K562 (cell line): ENCODE measurements at regions not wholly inside any gene's neighbourhood (a gene's known extent, or its start where the extent isn't known, plus 50 kb on each side); places are given as distances from the start of the nearest gene placed in this dataset.

Source experiments
- ATF7 ChIP-seq: fragments of 450-650 bp; IDR thresholded peaks from 2 replicates; pipeline ENCODE4 v1.7.1; 2014; ENCODE audit warnings: mild to moderate bottlenecking, moderate library complexity
- BCLAF1 ChIP-seq, 2 experiments: fragments of 450-650 bp in 1 of 2; IDR thresholded peaks; 2 replicates each; pipeline ENCODE4 v1.6.1; 2011 to 2017; ENCODE audit warnings: low read depth in 2 of 2, antibody characterized with exemption in 1 of 2, borderline replicate concordance in 1 of 2, low read length in 1 of 2, mild to moderate bottlenecking in 1 of 2, mixed read lengths in 1 of 2; ENCODE audit not compliant: control insufficient read depth in 1 of 2
- C11orf30 ChIP-seq: fragments of 450-650 bp; IDR thresholded peaks from 2 replicates; pipeline ENCODE4 v1.6.1; 2016; ENCODE audit warnings: low read depth, mild to moderate bottlenecking
- CREM ChIP-seq: IDR thresholded peaks from 2 replicates; pipeline ENCODE4 v1.6.1; 2014; ENCODE audit warnings: antibody characterized with exemption, low read depth
- ESRRA ChIP-seq: fragments of 450-650 bp; IDR thresholded peaks from 2 replicates; pipeline ENCODE4 v1.6.1; 2014; ENCODE audit warnings: low read depth, mild to moderate bottlenecking, moderate library complexity, borderline replicate concordance
- ETV1 ChIP-seq: fragments of 450-650 bp; conservative IDR thresholded peaks from 2 replicates; pipeline ENCODE4 v1.6.1; 2016; ENCODE audit warnings: missing genetic modification characterization, control low read depth, low read depth, missing compliant biosample characterization
- JUND ChIP-seq, 2 experiments: IDR thresholded peaks; 2 replicates in 1 of 2; 3 replicates in 1 of 2; pipeline ENCODE4 v1.6.1; 2011; ENCODE audit warnings: borderline replicate concordance in 2 of 2, low read depth in 2 of 2, low read length in 2 of 2, improper control_type of control experiment in 1 of 2, missing biosample characterization in 1 of 2, missing genetic modification characterization in 1 of 2, missing genetic modification reagents in 1 of 2
- SETDB1 ChIP-seq: IDR thresholded peaks from one replicate; pipeline ENCODE4 v1.6.1; 2012; ENCODE audit warnings: low read length, control low read depth, inconsistent platforms
- SMARCC2 ChIP-seq: fragments of 450-650 bp; IDR thresholded peaks from 2 replicates; pipeline ENCODE4 v1.6.1; 2017; ENCODE audit warnings: antibody characterized with exemption, moderate library complexity, mild to moderate bottlenecking, low read depth
- TAL1 ChIP-seq: fragments of 450-650 bp; IDR thresholded peaks from 2 replicates; pipeline ENCODE4 v1.6.1; 2016; ENCODE audit warnings: mild to moderate bottlenecking
- ZBTB11 ChIP-seq, 3 experiments: fragments of 200-800 bp in 1 of 3; fragments of 250-450 bp in 1 of 3; fragments of 450-650 bp in 1 of 3; sonication (Bioruptor Pico) in 1 of 3; sonication (Bioruptor generic) in 1 of 3; formaldehyde crosslinking in 1 of 3; IDR thresholded peaks; 2 replicates each; pipeline versions ENCODE4 v1.6.1 to v1.8.0; 2016 to 2022; ENCODE audit warnings: mild to moderate bottlenecking in 2 of 3, missing genetic modification characterization in 2 of 3, missing compliant biosample characterization in 1 of 3, moderate library complexity in 1 of 3
- ZEB2 ChIP-seq: fragments of 450-650 bp; IDR thresholded peaks from 2 replicates; pipeline ENCODE4 v1.6.1; 2016
- ZNF592 ChIP-seq: fragments of 450-650 bp; IDR thresholded peaks from 2 replicates; pipeline ENCODE4 v1.6.1; 2017; ENCODE audit warnings: antibody characterized with exemption, mild to moderate bottlenecking
- ZNF699 ChIP-seq: fragments of 250-450 bp; sonication (Bioruptor Pico); IDR thresholded peaks from 2 replicates; pipeline ENCODE4 v1.8.0; 2021; ENCODE audit warnings: mild to moderate bottlenecking, moderate library complexity; ENCODE audit not compliant: insufficient replicate concordance

DNA sequence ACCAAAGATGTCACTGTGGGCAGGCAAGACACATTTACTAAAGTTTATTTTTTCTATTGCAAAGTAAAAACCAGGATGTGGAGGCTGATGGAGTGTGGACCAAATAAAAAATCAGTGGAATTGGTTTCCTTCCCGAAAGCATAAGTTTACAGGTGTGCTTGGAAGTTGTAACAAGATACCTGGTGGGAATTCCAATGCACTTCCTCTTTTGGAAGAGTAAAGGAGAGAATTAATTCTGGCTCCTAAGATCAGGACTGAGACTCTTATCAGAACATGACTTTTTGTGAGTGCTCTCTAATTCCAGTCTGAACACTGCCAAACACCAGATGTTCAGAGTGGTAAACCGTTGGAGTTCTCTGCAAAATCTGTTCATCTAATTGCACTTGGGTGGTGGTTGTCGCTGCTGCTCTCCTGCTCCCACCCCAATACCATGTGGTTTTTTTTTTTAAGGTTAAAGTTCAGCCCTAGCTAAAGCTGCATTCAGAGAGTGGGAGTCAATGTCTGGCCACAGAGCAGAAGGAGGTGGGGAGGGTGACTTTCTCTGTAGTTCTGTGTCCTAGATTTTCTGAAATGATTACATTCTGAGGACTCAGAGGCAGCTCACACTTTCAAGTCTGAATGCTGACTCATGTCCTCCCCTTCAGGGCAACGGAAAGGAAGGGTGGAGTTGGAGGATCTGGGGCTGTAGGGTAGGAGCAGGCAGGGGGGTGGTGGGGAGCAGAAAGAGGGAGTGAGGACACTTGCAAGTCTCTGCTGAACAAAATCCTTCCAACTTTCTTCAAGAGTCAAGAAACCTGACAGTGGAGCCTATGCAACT, 275.8 kb upstream of the PRDM1 start (continued):
- TF ChIP-seq ZBTB11 (CRISPR knock-in tag; IDR thresholded peaks at IDR 0.05) (0 out of 6 replicates have a peak, but pooled peaks of 1 of the 3 experiments have one; percentile 2), SMARCC2 (peak; percentile 75), ZEB2 (peak; percentile 64), SETDB1 (no peak), ZNF699 (CRISPR knock-in tag) (no peak), C11orf30 (peak; percentile 98), ETV1 (tag) (peak; percentile 76), CREM (no peak), TAL1 (peak; percentile 45), ZNF592 (peak; percentile 53; the same call in 1 of the 2 replicates), ESRRA (peak; percentile 72; the same call in 1 of the 2 replicates), ATF7 (peak; percentile 75), BCLAF1 (IDR thresholded peaks at IDR 0.05; ENCODE audit: borderline replicate concordance in 1 of 2, control insufficient read depth in 1 of 2, low read depth in 2 of 2, low read length in 1 of 2) (0 out of 4 replicates have a peak, but pooled peaks of 1 of the 2 experiments have one; percentile 41), JUND (IDR thresholded peaks at IDR 0.05; ENCODE audit: borderline replicate concordance, low read depth, low read length) (peak; percentile 86), JUND (tag; IDR thresholded peaks at IDR 0.05; ENCODE audit: borderline replicate concordance, low read depth, low read length) (peak; percentile 84; the same call in 1 of the 3 replicates)
